ENCODE measurements at regions not wholly inside any gene's neighbourhood (a gene's known extent, or its start where the extent isn't known, plus 50 kb on each side); places are given as distances from the start of the nearest gene placed in this dataset.
A peak's percentile ranks its signal among the peaks of the same experiment; 100 is the strongest.

DNA sequence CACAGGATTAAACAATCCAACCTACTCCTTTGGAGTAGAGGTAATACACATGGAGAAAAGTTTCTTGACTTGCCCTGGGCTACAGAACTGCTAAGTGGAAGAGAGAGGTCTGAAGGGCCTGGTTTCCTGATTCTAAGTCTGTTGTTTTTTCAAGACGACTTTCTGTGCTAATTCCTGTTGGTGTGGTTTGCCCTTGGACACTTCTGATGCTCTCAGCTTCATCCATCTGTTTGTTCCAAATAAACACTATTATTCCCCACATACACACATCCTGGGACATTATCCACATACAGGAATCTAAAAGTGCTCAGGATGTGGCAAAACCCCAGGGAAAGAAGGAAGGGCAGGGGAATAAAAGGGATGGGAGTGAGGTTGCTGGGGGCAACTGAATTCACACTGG lies 393.5 kb upstream of the TBL1XR1 start:
- no peak for DNase-seq (ENCODE audit: low spot score)

DNA sequence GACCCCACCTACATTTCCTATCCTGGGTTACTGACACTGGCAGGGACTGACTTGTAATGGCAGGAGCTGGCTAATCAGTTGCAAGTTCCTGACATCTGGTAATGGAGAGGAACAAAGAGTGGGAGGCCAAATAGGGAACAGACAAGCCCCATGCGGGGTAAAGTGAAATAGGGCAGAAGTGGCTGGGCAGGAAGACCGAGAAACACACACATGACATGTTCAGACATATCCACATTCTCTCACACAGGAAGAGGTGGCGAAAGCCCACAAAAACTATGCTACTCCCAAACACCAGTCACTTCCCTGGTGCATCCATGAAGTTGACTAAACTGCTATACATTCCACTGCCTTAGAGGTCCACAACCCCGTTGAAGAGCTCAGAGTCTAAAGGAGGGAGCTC lies 394.1 kb upstream of the TBL1XR1 start:
- TF ChIP-seq, protein P1, sequence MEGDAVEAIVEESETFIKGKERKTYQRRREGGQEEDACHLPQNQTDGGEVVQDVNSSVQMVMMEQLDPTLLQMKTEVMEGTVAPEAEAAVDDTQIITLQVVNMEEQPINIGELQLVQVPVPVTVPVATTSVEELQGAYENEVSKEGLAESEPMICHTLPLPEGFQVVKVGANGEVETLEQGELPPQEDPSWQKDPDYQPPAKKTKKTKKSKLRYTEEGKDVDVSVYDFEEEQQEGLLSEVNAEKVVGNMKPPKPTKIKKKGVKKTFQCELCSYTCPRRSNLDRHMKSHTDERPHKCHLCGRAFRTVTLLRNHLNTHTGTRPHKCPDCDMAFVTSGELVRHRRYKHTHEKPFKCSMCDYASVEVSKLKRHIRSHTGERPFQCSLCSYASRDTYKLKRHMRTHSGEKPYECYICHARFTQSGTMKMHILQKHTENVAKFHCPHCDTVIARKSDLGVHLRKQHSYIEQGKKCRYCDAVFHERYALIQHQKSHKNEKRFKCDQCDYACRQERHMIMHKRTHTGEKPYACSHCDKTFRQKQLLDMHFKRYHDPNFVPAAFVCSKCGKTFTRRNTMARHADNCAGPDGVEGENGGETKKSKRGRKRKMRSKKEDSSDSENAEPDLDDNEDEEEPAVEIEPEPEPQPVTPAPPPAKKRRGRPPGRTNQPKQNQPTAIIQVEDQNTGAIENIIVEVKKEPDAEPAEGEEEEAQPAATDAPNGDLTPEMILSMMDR (conservative IDR thresholded peaks at IDR 0.05; ENCODE audit: low read depth) = no peak
- H3K27ac ChIP-seq = peak overlapping the region; percentile 90
- CTCF ChIA-PET = interaction anchor here (0.6 kb wide), 2 partner anchors 128 to 449 kb away, joined by 3 to 4 read pairs; no protein-coding TSS in a partner anchor
- POLR2A ChIA-PET (ENCODE audit: low non-redundant PET) = no interaction called here
- peak; percentile 69 for DNase-seq (ENCODE audit: low spot score)

More for the DNA sequence above, 393.5 kb upstream of the TBL1XR1 start:
- TF ChIP-seq, protein P1 (conservative IDR thresholded peaks at IDR 0.05; ENCODE audit: low read depth) = no peak
- CTCF ChIA-PET = interaction anchor here (0.6 kb wide), 2 partner anchors 128 to 449 kb away, joined by 3 to 4 read pairs; no protein-coding TSS in a partner anchor
- POLR2A ChIA-PET (ENCODE audit: low non-redundant PET) = no interaction called here
- peak overlapping the region; percentile 90 for H3K27ac ChIP-seq

DNA sequence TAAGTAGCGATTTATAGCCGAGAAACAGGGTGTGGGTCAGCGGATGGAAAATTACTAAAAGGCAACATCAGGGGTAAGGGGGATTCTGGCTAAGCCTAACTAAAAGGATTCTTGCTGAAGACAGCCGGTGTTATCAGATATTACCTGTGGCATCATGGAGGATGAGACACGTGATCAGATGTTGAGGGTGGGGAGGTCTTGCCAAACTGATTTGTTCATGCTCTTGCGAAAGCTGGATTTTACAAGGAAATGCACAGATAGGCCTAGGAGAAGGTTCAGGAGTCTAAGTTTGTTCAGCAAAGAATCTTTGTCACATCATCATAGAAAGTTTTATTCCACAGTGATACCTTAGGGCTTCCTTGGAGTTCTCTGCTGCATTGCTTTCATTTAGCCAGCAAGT lies 396.8 kb upstream of the TBL1XR1 start:
- no peak overlapping the region for H3K27ac ChIP-seq
- ChIA-PET CTCF (no interaction called here), POLR2A (ENCODE audit: low non-redundant PET) (no interaction called here)
- no peak for DNase-seq (ENCODE audit: low spot score)
- TF ChIP-seq, protein P1 (conservative IDR thresholded peaks at IDR 0.05; ENCODE audit: low read depth) = no peak

DNA sequence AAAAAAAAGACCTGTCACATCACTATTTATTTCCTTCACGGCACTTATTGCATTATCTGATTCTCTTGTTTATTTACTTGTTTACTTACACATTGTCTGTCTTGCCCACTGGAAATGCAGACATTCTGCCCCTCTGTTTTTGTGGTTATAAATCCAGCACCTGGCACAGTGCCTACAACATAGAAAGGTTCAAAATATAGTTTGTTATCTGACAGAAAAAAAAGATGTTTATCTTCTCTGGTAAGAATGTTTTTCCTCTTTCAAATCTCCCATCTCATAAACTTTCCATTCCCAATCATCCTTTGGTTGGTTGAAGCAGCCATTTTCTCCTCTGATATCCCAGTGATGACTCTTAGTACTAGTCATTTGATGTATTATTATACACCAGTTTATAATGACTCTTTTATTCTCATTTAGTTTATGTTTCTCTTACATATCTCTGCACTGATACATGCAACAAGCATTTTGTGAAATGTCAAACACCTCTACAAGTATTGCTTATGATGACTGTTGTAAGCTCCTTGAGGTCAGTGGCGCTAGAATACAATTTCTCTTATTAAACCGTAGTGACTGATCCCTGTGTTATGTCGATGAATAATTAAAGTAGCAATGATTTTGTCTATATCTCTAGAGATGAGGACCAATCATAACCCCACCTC lies 398.4 kb upstream of the TBL1XR1 start:
- DNase-seq (ENCODE audit: low spot score) = no peak

DNA sequence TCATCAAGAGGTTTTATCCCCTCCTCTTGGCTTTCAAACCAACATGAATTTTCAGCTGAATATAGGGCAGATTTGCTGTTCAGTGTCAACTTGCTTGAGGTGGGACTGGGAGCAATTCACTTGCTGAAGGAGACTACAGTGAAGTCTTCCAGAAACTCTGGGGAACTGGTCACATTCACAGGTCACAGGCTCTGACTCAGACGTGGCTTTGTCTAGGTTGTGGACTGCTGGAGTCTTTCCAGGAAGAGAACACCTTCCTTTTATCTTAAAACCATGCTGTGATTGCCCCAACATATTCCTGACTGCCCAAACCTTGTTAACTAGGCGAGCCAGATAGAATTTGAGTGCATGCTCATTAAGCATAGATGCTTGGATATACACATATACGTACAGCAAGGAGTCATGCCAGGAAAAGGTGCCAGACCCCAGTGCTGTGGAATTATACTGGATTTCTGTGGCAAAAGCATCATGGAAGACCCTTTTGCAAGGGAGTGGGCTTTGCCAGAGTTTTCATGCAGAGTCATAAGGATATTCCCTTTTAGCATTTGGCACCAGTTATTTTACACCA lies 399.1 kb upstream of the TBL1XR1 start:
- POLR2A ChIA-PET (ENCODE audit: low non-redundant PET) = interaction anchor here (1.1 kb wide), 1 partner anchor 147 kb away, joined by 3 read pairs; no protein-coding TSS in a partner anchor
- no peak for DNase-seq (ENCODE audit: low spot score)
- TF ChIP-seq, protein P1 (conservative IDR thresholded peaks at IDR 0.05; ENCODE audit: low read depth) = no peak
- peak overlapping the region; percentile 73 for H3K27ac ChIP-seq
- CTCF ChIA-PET = interaction anchor here (1.0 kb wide), 1 partner anchor 236 kb away, joined by 4 read pairs; no protein-coding TSS in a partner anchor

More for the DNA sequence above, 398.4 kb upstream of the TBL1XR1 start:
- POLR2A ChIA-PET (ENCODE audit: low non-redundant PET) = no interaction called here
- TF ChIP-seq, protein P1 (conservative IDR thresholded peaks at IDR 0.05; ENCODE audit: low read depth) = no peak
- H3K27ac ChIP-seq = peak overlapping the region; percentile 73; the same call in 1 of the 2 replicates
- CTCF ChIA-PET = no interaction called here

DNA sequence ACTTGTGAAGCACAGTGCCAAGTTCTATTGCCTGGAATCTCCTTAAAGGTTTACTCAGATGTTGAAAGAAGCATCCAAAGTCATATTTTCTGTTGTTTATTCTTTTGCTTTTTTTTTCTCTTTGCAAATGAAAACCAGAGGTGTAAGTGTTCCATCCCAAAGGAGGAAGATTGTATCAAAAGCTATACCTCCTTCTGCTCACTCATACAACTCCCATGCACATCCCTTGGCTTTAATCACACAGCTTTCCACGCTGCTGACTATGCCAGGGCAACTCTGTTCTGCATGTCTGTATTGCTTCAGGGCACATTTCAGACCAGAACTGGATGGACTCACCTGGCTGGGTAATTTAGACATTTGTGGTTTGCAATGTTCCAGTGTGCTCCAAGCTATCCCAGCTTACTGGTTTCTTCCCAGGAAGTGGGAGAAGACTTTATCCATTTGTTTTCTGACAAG lies 399.6 kb upstream of the TBL1XR1 start:
- H3K27ac ChIP-seq = peak overlapping the region; percentile 73

More for the DNA sequence above, 399.6 kb upstream of the TBL1XR1 start:
- peak; percentile 51 for DNase-seq (ENCODE audit: low spot score)
- ChIA-PET POLR2A (ENCODE audit: low non-redundant PET) (interaction anchor here (1.1 kb wide), 1 partner anchor 147 kb away, joined by 3 read pairs; no protein-coding TSS in a partner anchor), CTCF (interaction anchor here (1.0 kb wide), 1 partner anchor 237 kb away, joined by 4 read pairs; no protein-coding TSS in a partner anchor)
- TF ChIP-seq, protein P1 (conservative IDR thresholded peaks at IDR 0.05; ENCODE audit: low read depth) = no peak

Data from RWPE1 (cell line).